Lung (tissue), 11 donors: ENCODE measurements at regions not wholly inside any gene's neighbourhood (a gene's known extent, or its start where the extent isn't known, plus 50 kb on each side); places are given as distances from the start of the nearest gene placed in this dataset.

Experiments used
- ATAC-seq: fragments of 200-7000 bp; cut with Tn5 transposase; one replicate; pipeline ENCODE4 v1.9.1; 2020; ENCODE audit warnings: moderate number of reproducible peaks; ENCODE audit not compliant: insufficient read depth, low FRiP score
- DNase-seq, 3 donors: peaks; one replicate each; pipeline ENCODE4 v3.0.0-alpha.2; 2013 to 2017
- H3K27ac ChIP-seq, 2 donors: one replicate each; pipeline ENCODE4 v1.5.1; 2013; ENCODE audit warnings: mild to moderate bottlenecking in 2 of 2, moderate library complexity in 2 of 2, control low read depth in 1 of 2, inconsistent platforms in 1 of 2, low read depth in 1 of 2, low read length in 1 of 2
- H3K27me3 ChIP-seq, 3 donors: one replicate each; pipeline ENCODE4 v1.5.1; 2013; ENCODE audit warnings: low read length in 2 of 3; ENCODE audit not compliant: control insufficient read depth in 3 of 3, insufficient read depth in 3 of 3
- H3K36me3 ChIP-seq, 4 donors: one replicate each; pipeline ENCODE4 v1.5.1; 2013; ENCODE audit warnings: low read length in 4 of 4, mild to moderate bottlenecking in 1 of 4, moderate library complexity in 1 of 4; ENCODE audit not compliant: control insufficient read depth in 4 of 4, insufficient read depth in 4 of 4
- H3K4me1 ChIP-seq, 5 donors: one replicate each; pipeline ENCODE4 v1.5.1; 2013; ENCODE audit warnings: low read length in 5 of 5, mild to moderate bottlenecking in 2 of 5, moderate library complexity in 1 of 5; ENCODE audit not compliant: control insufficient read depth in 5 of 5, insufficient read depth in 5 of 5
- H3K4me3 ChIP-seq: one replicate; pipeline ENCODE4 v1.5.1; 2013; ENCODE audit warnings: mild to moderate bottlenecking, control low read depth, moderate library complexity
- H3K9ac ChIP-seq, 2 donors: one replicate each; pipeline ENCODE4 v1.5.1; 2013; ENCODE audit warnings: low read length in 2 of 2, control low read depth in 1 of 2; ENCODE audit not compliant: insufficient read depth in 1 of 2
- H3K9me3 ChIP-seq, 4 donors: one replicate each; pipeline ENCODE4 v1.5.1; 2013; ENCODE audit warnings: low read length in 3 of 4, mild to moderate bottlenecking in 1 of 4, moderate library complexity in 1 of 4; ENCODE audit not compliant: control insufficient read depth in 4 of 4, insufficient read depth in 3 of 4
- CTCF ChIP-seq: IDR thresholded peaks from 2 replicates; pipeline ENCODE4 v1.5.1; 2012; ENCODE audit warnings: mild to moderate bottlenecking; ENCODE audit errors: control extremely low read depth, extremely low read depth
- WGBS, 2 donors: extraction: QIAGEN DNeasy Blood & Tissue Kit; methylation state at CpG; one replicate each; pipeline ENCODE4 v1.1.7; 2013; 5-methylcytosine and 5-hydroxymethylcytosine counted together
- donor health status: control.
- donor health status: control.
- donor health status: Bipolar disorder and iron deficiency.
- donor health status: healthy.
- donor health status: DM: yes; HTN: yes; CAD: no.

DNA sequence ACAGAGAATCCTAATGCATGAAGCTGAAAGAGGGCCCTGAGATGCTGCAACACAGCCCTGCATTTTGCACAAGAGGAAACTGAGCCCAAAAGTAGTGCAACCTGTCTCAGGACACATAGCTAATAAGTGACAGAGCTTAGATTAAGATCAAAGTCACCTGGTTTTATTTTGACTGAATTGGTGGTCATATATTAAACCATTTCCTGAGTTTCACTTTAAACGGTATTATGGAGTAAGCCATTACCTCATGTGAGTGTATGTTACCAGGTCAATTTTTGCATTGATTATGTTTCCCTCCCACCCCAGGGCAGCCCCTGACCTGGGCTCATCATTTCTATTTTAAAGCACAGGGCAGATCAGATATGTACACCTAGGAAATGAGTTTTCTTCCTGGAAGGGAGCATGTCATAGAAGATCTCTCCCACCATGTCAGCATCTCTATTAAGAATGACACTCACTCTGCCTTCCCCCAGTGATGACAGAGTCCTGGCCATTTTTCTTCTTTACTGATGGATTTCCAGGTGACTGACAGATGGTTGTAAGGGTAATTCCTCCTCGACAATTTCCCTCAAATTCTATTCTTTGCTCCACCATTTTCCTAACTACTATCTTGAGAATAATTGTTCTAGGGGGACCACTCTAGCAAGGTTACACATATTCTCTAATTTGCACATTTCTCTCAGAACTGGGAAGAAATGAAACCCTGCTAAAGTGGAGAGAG, 441.3 kb upstream of the SLC14A2 start:
- H3K36me3 ChIP-seq = no peaks in the 10 kb centered on the region
- no peak overlapping the region for H3K4me3 ChIP-seq
- peaks cover 0 to 3% (median 0%) of the 10 kb centered on the region in 5 donors for H3K4me1 ChIP-seq
- no peak overlapping the region for H3K9ac ChIP-seq
- DNase-seq (no peak), ATAC-seq (no peak)
- H3K27me3 ChIP-seq = no peaks in the 10 kb centered on the region
- no peak overlapping the region for H3K27ac ChIP-seq
- 61 to 62% methylated on average over 2 of the region's 2 CpGs for WGBS, 2 donors
- no peak for TF ChIP-seq CTCF
- peaks cover 0 to 2% (median 0%) of the 10 kb centered on the region in 4 donors for H3K9me3 ChIP-seq

DNA sequence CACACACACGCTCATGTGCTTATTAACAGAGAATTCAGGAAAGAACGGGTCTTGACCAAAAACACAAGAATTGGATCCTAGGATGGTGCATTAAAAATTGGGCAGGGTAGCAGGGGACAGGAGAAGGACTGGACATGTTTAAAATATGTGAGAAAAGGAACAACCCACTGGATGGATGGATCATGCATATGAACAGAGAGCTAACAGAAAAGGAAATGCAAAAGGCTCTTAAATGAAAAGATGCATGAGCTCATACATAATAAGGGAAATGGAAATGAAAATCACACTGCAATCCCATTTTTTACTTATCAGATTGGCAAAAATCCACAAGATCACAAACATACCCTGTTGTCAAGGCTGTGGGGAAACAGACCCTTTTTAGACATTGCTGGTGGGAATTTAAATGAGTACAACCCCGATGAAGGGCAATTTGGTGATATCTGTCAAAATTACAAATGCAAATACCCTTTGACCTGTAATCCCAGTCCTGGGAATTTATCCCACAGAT, 440.6 kb upstream of the SLC14A2 start:
- no peak for ATAC-seq
- 84 to 90% methylated on average over 3 of the region's 3 CpGs for WGBS, 2 donors
- peak in 1 of 3 donors; percentile 26 for DNase-seq
- Histone ChIP-seq H3K4me1 (peaks cover 0 to 3% (median 0%) of the 10 kb centered on the region in 5 donors), H3K27ac (no peak overlapping the region), H3K4me3 (no peak overlapping the region), H3K9me3 (peaks cover 0 to 2% (median 0%) of the 10 kb centered on the region in 4 donors), H3K9ac (no peak overlapping the region), H3K36me3 (no peaks in the 10 kb centered on the region), H3K27me3 (no peaks in the 10 kb centered on the region)
- no peak for TF ChIP-seq CTCF

DNA sequence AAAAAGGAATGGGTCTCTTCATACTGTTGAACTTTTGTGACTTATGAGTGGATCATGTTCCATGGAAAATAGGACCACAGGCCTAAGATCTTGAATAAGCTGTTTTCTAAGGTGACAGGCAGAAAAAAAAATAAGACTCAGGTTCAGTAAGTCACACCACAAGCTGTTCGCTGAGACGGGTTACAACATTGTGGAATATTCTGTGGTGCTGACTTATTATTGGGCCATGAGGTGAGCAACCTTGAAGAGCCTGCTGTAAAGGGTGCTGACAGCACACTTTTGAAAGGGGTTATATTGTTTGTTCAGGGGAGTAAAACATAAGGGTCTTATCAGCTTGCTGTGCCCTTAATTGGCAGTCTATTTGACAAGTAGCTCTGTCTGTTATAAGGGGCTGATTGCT, 439.8 kb upstream of the SLC14A2 start:
- no peak overlapping the region for H3K9ac ChIP-seq
- no peak for TF ChIP-seq CTCF
- no peak for ATAC-seq
- H3K9me3 ChIP-seq = peaks cover 0 to 2% (median 0%) of the 10 kb centered on the region in 4 donors
- WGBS, 2 donors = 84 to 94% methylated on average over 2 of the region's 2 CpGs
- H3K4me1 ChIP-seq = peaks cover 0 to 3% (median 0%) of the 10 kb centered on the region in 5 donors
- H3K4me3 ChIP-seq = no peak overlapping the region
- H3K27me3 ChIP-seq = no peaks in the 10 kb centered on the region
- H3K36me3 ChIP-seq = no peaks in the 10 kb centered on the region
- H3K27ac ChIP-seq = no peak overlapping the region
- DNase-seq = no peak
